ENCODE measurements at regions not wholly inside any gene's neighbourhood (a gene's known extent, or its start where the extent isn't known, plus 50 kb on each side); places are given as distances from the start of the nearest gene placed in this dataset.

DNA sequence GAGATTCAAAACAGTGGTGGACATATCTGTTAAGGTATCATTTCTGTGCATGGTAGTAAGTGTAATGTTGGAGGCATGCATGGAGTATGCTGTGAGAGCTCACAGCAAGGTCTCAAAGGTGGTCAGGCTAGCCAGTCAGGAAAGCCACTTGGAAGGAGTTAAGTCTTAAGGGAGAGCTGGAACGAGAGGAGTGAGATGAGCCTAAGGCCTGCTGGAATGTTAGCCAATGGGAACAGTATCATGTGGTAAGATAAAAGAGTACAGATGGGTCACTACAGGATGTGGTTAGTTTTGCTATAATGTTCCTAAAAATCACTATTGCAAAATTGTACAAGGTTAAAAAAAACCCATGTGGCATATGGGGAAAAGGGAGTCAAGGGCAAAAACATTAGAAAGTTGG, 311.7 kb upstream of the E2F7 start:
- no peaks in the 10 kb centered on the region for H3K36me3 Mint-ChIP-seq (ENCODE audit: insufficient read depth)
- no peaks in the 10 kb centered on the region for H3K4me1 Mint-ChIP-seq (ENCODE audit: low read depth in 2 of 2)
- no peak overlapping the region for H3K27ac Mint-ChIP-seq
- H3K27me3 Mint-ChIP-seq: no peaks in the 10 kb centered on the region
- H3K4me3 Mint-ChIP-seq: no peak overlapping the region
- ATAC-seq (replicated peaks) (no peak), DNase-seq (no peak)
- peaks cover 7 to 10% of the 10 kb centered on the region in 2 donors for H3K9me3 Mint-ChIP-seq

DNA sequence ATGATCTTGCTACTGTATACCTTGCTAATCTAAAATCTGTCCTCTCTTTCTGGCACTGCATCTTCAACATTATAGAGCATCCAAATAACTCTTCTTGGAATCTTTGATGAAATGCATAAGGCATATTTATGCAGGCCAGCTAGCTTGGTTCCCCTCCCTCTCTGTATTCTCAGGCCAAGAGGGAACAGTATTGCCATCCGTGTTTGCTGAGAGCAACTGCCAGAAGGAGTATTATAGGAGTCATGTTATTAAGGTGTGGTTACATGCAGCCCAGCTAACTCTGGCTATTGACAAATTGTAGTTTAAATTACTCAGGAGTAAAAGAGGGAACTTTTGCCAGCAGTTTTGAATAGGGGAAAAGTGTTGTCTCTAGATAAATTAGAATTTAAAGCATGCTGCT, 309.3 kb upstream of the E2F7 start:
- no peaks in the 10 kb centered on the region for H3K27me3 Mint-ChIP-seq
- no peak overlapping the region for H3K27ac Mint-ChIP-seq
- peaks cover 7 to 9% of the 10 kb centered on the region in 2 donors for H3K9me3 Mint-ChIP-seq
- DNase-seq: no peak
- H3K36me3 Mint-ChIP-seq (ENCODE audit: insufficient read depth): no peaks in the 10 kb centered on the region
- no peak overlapping the region for H3K4me3 Mint-ChIP-seq
- ATAC-seq (replicated peaks): no peak
- no peaks in the 10 kb centered on the region for H3K4me1 Mint-ChIP-seq (ENCODE audit: low read depth in 2 of 2)

DNA sequence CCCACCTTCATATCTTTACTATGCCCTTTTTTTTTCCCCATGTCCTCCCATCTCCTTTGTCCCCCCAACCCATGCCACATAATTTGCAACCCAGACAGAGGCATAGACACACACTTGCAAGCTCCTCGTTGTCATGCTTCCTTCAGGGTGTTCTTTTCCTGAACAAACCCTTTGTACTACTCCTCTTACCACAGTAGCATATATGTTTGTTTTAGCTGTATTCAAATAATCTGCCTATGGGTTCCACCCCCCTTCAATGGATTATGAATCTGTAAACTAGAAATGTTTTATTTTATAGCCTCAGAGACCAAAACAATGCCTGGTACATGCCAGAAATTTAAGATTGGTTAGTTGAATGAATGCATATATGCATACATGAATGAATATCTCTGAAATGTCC, 307.1 kb upstream of the E2F7 start:
- no peak for ATAC-seq (replicated peaks)
- no peak for DNase-seq
- H3K27ac Mint-ChIP-seq: no peak overlapping the region
- H3K4me3 Mint-ChIP-seq: no peak overlapping the region
- peaks cover 3 to 12% of the 10 kb centered on the region in 2 donors for H3K9me3 Mint-ChIP-seq
- H3K36me3 Mint-ChIP-seq (ENCODE audit: insufficient read depth): no peaks in the 10 kb centered on the region
- H3K27me3 Mint-ChIP-seq: no peaks in the 10 kb centered on the region
- H3K4me1 Mint-ChIP-seq (ENCODE audit: low read depth in 2 of 2): no peaks in the 10 kb centered on the region

GRCh38 chr12:77372026-77372425, 306.7 kb upstream of the E2F7 start:
- no peak for DNase-seq
- Mint-ChIP-seq H3K9me3 (peaks cover under 1 to 12% of the 10 kb centered on the region in 2 donors), H3K4me3 (no peak overlapping the region), H3K27me3 (no peaks in the 10 kb centered on the region), H3K27ac (no peak overlapping the region), H3K4me1 (ENCODE audit: low read depth in 2 of 2) (no peaks in the 10 kb centered on the region), H3K36me3 (ENCODE audit: insufficient read depth) (no peaks in the 10 kb centered on the region)
- no peak for ATAC-seq (replicated peaks)

GRCh38 chr12:77368379-77368778, 303.0 kb upstream of the E2F7 start:
- Mint-ChIP-seq H3K4me1 (ENCODE audit: low read depth in 2 of 2) (no peaks in the 10 kb centered on the region), H3K36me3 (ENCODE audit: insufficient read depth) (no peaks in the 10 kb centered on the region), H3K4me3 (no peak overlapping the region), H3K27me3 (no peaks in the 10 kb centered on the region), H3K9me3 (peaks cover 0 to 5% of the 10 kb centered on the region in 2 donors), H3K27ac (no peak overlapping the region)
- DNase-seq (no peak), ATAC-seq (replicated peaks) (no peak)

- Mint-ChIP-seq H3K4me3 (no peak overlapping the region), H3K36me3 (ENCODE audit: insufficient read depth) (no peaks in the 10 kb centered on the region), H3K4me1 (ENCODE audit: low read depth in 2 of 2) (no peaks in the 10 kb centered on the region), H3K27me3 (no peaks in the 10 kb centered on the region), H3K27ac (no peak overlapping the region), H3K9me3 (peaks cover 0 to 5% of the 10 kb centered on the region in 2 donors)
- no peak for DNase-seq
- no peak for ATAC-seq (replicated peaks)
Observed at GRCh38 chr12:77366616-77367015, 301.2 kb upstream of the E2F7 start.

- Mint-ChIP-seq H3K4me3 (no peak overlapping the region), H3K27me3 (no peaks in the 10 kb centered on the region)
- ATAC-seq (replicated peaks): no peak
Observed at GRCh38 chr12:77364400-77364799, 299.0 kb upstream of the E2F7 start.

GRCh38 chr12:77362509-77363210, 297.3 kb upstream of the E2F7 start:
- Mint-ChIP-seq H3K4me3 (no peak overlapping the region), H3K4me1 (ENCODE audit: low read depth in 2 of 2) (no peaks in the 10 kb centered on the region), H3K27me3 (no peaks in the 10 kb centered on the region), H3K9me3 (peaks cover 0 to 8% of the 10 kb centered on the region in 2 donors), H3K27ac (no peak overlapping the region), H3K36me3 (ENCODE audit: insufficient read depth) (no peaks in the 10 kb centered on the region)
- DNase-seq (no peak), ATAC-seq (replicated peaks) (no peak)

More at GRCh38 chr12:77364400-77364799, 299.0 kb upstream of the E2F7 start:
- Mint-ChIP-seq H3K9me3 (peaks cover 0 to 9% of the 10 kb centered on the region in 2 donors), H3K4me1 (ENCODE audit: low read depth in 2 of 2) (no peaks in the 10 kb centered on the region), H3K36me3 (ENCODE audit: insufficient read depth) (no peaks in the 10 kb centered on the region), H3K27ac (no peak overlapping the region)
- no peak for DNase-seq

GRCh38 chr12:77357655-77358054, 292.3 kb upstream of the E2F7 start:
- DNase-seq: no peak
- ATAC-seq (replicated peaks): no peak
- Mint-ChIP-seq H3K27me3 (no peaks in the 10 kb centered on the region), H3K27ac (no peak overlapping the region), H3K4me1 (ENCODE audit: low read depth in 2 of 2) (no peaks in the 10 kb centered on the region), H3K4me3 (no peak overlapping the region), H3K36me3 (ENCODE audit: insufficient read depth) (no peaks in the 10 kb centered on the region), H3K9me3 (peaks cover 2 to 8% of the 10 kb centered on the region in 2 donors)

- H3K9me3 Mint-ChIP-seq: peaks cover 2 to 8% of the 10 kb centered on the region in 2 donors
- no peaks in the 10 kb centered on the region for H3K36me3 Mint-ChIP-seq (ENCODE audit: insufficient read depth)
- H3K4me1 Mint-ChIP-seq (ENCODE audit: low read depth in 2 of 2): no peaks in the 10 kb centered on the region
- DNase-seq (no peak), ATAC-seq (replicated peaks) (no peak)
- H3K27ac Mint-ChIP-seq: no peak overlapping the region
- no peak overlapping the region for H3K4me3 Mint-ChIP-seq
- H3K27me3 Mint-ChIP-seq: no peaks in the 10 kb centered on the region
Observed at GRCh38 chr12:77354766-77355362, 289.5 kb upstream of the E2F7 start.

DNA sequence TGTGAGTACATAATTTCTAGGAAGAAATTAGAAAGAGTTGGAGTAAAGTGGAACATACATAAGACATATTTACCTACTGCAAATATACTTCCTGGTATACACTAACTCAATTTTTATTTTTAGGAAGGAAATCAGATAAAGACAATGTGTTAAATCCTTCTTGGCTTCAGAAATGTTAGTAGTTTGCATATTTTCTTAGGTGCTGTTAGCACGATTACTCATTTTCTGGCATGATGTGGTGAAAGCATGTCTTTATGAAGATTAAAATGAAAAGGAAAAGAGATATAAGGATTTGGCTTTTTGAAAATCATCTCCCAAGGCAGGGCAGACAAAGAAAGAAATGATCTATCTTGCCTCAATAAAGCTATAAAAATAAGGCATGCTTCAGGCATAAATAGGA, 287.6 kb upstream of the E2F7 start:
- ATAC-seq (replicated peaks): no peak
- no peaks in the 10 kb centered on the region for H3K4me1 Mint-ChIP-seq (ENCODE audit: low read depth in 2 of 2)
- H3K4me3 Mint-ChIP-seq: no peak overlapping the region
- H3K9me3 Mint-ChIP-seq: peaks cover 0 to 4% of the 10 kb centered on the region in 2 donors
- no peaks in the 10 kb centered on the region for H3K36me3 Mint-ChIP-seq (ENCODE audit: insufficient read depth)
- DNase-seq: no peak
- H3K27me3 Mint-ChIP-seq: no peaks in the 10 kb centered on the region
- H3K27ac Mint-ChIP-seq: no peak overlapping the region

- Mint-ChIP-seq H3K9me3 (peaks cover 0 to 2% of the 10 kb centered on the region in 2 donors), H3K4me3 (no peak overlapping the region), H3K36me3 (ENCODE audit: insufficient read depth) (no peaks in the 10 kb centered on the region), H3K27me3 (no peaks in the 10 kb centered on the region), H3K4me1 (ENCODE audit: low read depth in 2 of 2) (no peaks in the 10 kb centered on the region), H3K27ac (no peak overlapping the region)
- DNase-seq (no peak), ATAC-seq (replicated peaks) (no peak)
Observed at GRCh38 chr12:77351860-77352259, 286.5 kb upstream of the E2F7 start.

- DNase-seq: no peak
- H3K36me3 Mint-ChIP-seq (ENCODE audit: insufficient read depth): no peaks in the 10 kb centered on the region
Observed at GRCh38 chr12:77349689-77350370, 284.5 kb upstream of the E2F7 start.

DNA sequence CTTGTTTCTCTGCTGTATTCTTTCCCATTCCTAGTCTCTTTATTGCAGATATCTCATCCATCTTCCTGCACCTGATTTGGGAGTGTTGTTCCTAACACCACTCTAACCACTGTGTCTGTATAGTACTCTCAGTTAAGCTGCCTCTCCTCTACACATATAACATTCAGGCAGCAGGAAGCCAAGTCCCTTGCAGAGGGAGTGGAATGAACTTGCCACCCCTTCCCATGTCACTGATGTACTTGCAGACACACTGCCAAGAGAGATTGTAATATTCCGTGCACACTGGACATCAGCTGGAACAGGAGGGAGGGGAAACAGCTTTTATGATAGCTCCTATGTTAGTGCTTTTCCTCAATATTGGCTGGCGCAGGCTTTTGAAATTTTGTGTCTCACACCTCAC, 281.6 kb upstream of the E2F7 start:
- Mint-ChIP-seq H3K4me3 (no peak overlapping the region), H3K4me1 (ENCODE audit: low read depth in 2 of 2) (no peaks in the 10 kb centered on the region), H3K9me3 (peaks cover 0 to 2% of the 10 kb centered on the region in 2 donors), H3K27ac (no peak overlapping the region), H3K36me3 (ENCODE audit: insufficient read depth) (no peaks in the 10 kb centered on the region), H3K27me3 (no peaks in the 10 kb centered on the region)
- ATAC-seq (replicated peaks) (no peak), DNase-seq (no peak)

More at GRCh38 chr12:77349689-77350370, 284.5 kb upstream of the E2F7 start:
- ATAC-seq (replicated peaks): no peak
- Mint-ChIP-seq H3K27ac (no peak overlapping the region), H3K9me3 (peaks cover 0 to 2% of the 10 kb centered on the region in 2 donors), H3K27me3 (no peaks in the 10 kb centered on the region), H3K4me1 (ENCODE audit: low read depth in 2 of 2) (no peaks in the 10 kb centered on the region), H3K4me3 (no peak overlapping the region)
